ENCODE measurements at regions not wholly inside any gene's neighbourhood (a gene's known extent, or its start where the extent isn't known, plus 50 kb on each side); places are given as distances from the start of the nearest gene placed in this dataset.
A peak's percentile ranks its signal among the peaks of the same experiment; 100 is the strongest.

DNA sequence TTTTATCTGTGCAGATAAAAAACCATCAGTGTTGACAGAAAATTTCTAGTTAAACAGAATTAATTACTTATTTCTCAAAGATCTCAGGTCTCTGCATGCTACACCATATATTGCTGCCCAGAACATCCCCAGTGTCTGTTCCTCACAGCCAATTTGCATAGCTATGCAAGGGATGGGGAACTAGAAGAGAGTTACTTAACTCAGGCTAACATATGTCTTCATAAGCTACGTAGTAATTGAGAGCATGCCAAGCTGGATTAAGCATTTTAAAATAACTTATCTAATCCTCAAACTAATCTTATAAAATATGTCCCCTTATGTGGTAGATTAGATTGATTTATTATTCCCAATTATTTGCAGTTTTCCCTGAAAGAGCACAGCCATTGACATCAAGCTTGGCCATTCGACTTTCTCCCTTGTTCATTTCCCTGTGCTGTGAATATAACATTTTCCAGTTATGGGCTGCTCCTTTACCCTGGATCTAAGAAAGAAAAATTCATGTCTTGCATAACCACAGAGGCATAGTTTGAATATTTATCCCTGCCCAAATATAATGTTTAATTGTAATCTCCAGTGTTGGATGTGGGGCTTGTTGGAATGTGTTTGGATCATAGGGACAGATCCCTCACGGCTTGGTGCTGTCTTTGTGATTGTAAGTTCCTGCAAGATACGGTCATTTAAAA is 69.1 kb downstream of the C11orf87 start:
- H3K27ac Mint-ChIP-seq = no peak overlapping the region
- H3F3A ChIP-seq (replicated peaks; ENCODE audit: low read depth) = no peaks in the 10 kb centered on the region
- DNase-seq (ENCODE audit: low spot score) = peak; percentile 38
- no peak overlapping the region for H3K4me3 ChIP-seq
- no peaks in the 10 kb centered on the region for H3K36me3 Mint-ChIP-seq (ENCODE audit: low read depth)
- no peak overlapping the region for H3K27ac ChIP-seq (ENCODE audit: low read depth)
- no peak for TF ChIP-seq POLR2AphosphoS5 (IDR thresholded peaks at IDR 0.05; ENCODE audit: low read depth)
- TF ChIP-seq EZH2 (IDR thresholded peaks at IDR 0.05; ENCODE audit: low read depth, unreplicated experiment) = no peak
- H3K27me3 ChIP-seq (ENCODE audit: insufficient read depth) = no peaks in the 10 kb centered on the region
- ATAC-seq = peak; percentile 67
- no peak overlapping the region for H3K4me3 Mint-ChIP-seq
- no peaks in the 10 kb centered on the region; the same call in 1 of the 2 replicates for H3K9me2 ChIP-seq (ENCODE audit: insufficient read depth)
- H3K4me2 ChIP-seq = no peak overlapping the region
- no peaks in the 10 kb centered on the region for H3K27me3 Mint-ChIP-seq (ENCODE audit: insufficient read depth, low read depth, poor library complexity)
- H3K4me1 ChIP-seq (ENCODE audit: insufficient read depth) = no peaks in the 10 kb centered on the region
- H3K36me3 ChIP-seq (ENCODE audit: insufficient read depth) = no peaks in the 10 kb centered on the region
- H2AFZ ChIP-seq = no peak overlapping the region
- H3K4me1 Mint-ChIP-seq = no peaks in the 10 kb centered on the region; the same call in 1 of the 3 replicates
- H3K79me2 ChIP-seq (replicated peaks; ENCODE audit: insufficient read depth) = no peaks in the 10 kb centered on the region
- H3K9me3 Mint-ChIP-seq = no peaks in the 10 kb centered on the region
- no peaks in the 10 kb centered on the region for H4K20me1 ChIP-seq (replicated peaks; ENCODE audit: insufficient read depth)

DNA sequence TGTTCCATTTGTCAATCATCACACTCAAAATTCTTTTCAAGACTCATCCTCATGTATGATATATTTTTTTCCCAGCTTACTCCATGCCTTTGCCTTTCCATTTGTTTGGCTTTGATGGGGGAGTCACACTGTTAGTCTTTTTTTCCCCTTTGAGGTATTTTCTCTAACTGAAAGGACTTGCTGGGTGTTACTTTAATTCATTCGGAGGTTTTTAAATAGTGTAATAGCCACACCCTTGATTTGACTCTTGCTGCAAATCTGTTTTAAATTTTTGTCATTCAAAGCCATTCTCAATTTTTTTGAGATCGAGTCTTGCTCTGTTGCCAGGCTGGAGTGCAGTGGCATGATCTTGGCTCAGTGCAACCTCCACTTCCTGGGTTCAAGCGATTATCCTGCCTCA is 84.1 kb downstream of the C11orf87 start:
- H3K4me3 ChIP-seq = no peak overlapping the region
- no peak overlapping the region for H3K4me3 Mint-ChIP-seq
- H3K27me3 Mint-ChIP-seq (ENCODE audit: insufficient read depth, low read depth, poor library complexity) = no peaks in the 10 kb centered on the region
- H3F3A ChIP-seq (replicated peaks; ENCODE audit: low read depth) = no peaks in the 10 kb centered on the region
- no peaks in the 10 kb centered on the region for H3K9me3 Mint-ChIP-seq
- ATAC-seq (no peak), DNase-seq (ENCODE audit: low spot score) (no peak)
- no peaks in the 10 kb centered on the region for H4K20me1 ChIP-seq (replicated peaks; ENCODE audit: insufficient read depth)
- TF ChIP-seq, protein P1, sequence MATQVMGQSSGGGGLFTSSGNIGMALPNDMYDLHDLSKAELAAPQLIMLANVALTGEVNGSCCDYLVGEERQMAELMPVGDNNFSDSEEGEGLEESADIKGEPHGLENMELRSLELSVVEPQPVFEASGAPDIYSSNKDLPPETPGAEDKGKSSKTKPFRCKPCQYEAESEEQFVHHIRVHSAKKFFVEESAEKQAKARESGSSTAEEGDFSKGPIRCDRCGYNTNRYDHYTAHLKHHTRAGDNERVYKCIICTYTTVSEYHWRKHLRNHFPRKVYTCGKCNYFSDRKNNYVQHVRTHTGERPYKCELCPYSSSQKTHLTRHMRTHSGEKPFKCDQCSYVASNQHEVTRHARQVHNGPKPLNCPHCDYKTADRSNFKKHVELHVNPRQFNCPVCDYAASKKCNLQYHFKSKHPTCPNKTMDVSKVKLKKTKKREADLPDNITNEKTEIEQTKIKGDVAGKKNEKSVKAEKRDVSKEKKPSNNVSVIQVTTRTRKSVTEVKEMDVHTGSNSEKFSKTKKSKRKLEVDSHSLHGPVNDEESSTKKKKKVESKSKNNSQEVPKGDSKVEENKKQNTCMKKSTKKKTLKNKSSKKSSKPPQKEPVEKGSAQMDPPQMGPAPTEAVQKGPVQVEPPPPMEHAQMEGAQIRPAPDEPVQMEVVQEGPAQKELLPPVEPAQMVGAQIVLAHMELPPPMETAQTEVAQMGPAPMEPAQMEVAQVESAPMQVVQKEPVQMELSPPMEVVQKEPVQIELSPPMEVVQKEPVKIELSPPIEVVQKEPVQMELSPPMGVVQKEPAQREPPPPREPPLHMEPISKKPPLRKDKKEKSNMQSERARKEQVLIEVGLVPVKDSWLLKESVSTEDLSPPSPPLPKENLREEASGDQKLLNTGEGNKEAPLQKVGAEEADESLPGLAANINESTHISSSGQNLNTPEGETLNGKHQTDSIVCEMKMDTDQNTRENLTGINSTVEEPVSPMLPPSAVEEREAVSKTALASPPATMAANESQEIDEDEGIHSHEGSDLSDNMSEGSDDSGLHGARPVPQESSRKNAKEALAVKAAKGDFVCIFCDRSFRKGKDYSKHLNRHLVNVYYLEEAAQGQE (IDR thresholded peaks at IDR 0.05; ENCODE audit: unreplicated experiment) = no peak
- TF ChIP-seq CREB1 (CRISPR knock-in tag; IDR thresholded peaks at IDR 0.05; ENCODE audit: low read depth) = no peak
- no peak for TF ChIP-seq STAT1 (IDR thresholded peaks at IDR 0.05; ENCODE audit: unreplicated experiment)
- no peak for TF ChIP-seq POLR2AphosphoS5 (IDR thresholded peaks at IDR 0.05; ENCODE audit: low read depth)
- H3K27ac ChIP-seq (ENCODE audit: low read depth) = no peak overlapping the region
- no peaks in the 10 kb centered on the region for H3K27me3 ChIP-seq (ENCODE audit: insufficient read depth)
- no peaks in the 10 kb centered on the region for H3K9me2 ChIP-seq (ENCODE audit: insufficient read depth)
- H3K36me3 Mint-ChIP-seq (ENCODE audit: low read depth) = no peaks in the 10 kb centered on the region
- no peak overlapping the region for H2AFZ ChIP-seq
- H3K36me3 ChIP-seq (ENCODE audit: insufficient read depth) = no peaks in the 10 kb centered on the region
- H3K4me1 Mint-ChIP-seq = no peaks in the 10 kb centered on the region
- no peak overlapping the region for H3K4me2 ChIP-seq
- H3K27ac Mint-ChIP-seq = no peak overlapping the region
- H3K4me1 ChIP-seq (ENCODE audit: insufficient read depth) = no peaks in the 10 kb centered on the region
- H3K79me2 ChIP-seq (replicated peaks; ENCODE audit: insufficient read depth) = no peaks in the 10 kb centered on the region

DNA sequence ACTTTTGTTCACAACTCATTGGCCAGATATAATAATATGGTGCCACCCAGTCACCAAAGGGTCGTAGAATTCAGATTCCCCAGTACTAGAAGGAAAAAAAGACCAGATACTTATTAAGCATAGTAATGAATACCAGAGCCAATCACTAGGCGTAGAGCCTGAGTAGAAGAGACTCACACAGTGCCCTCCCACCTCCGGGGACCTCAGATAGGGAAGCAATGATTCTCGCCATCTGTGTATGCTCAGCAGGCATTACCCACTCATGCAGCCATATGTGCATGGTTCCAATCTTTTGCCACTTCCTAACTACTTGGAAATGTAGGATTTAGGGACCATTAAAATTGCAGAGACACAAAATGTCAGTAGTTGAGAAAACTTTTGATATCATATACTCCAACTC is 85.3 kb downstream of the C11orf87 start:
- H3K36me3 ChIP-seq (ENCODE audit: insufficient read depth) = no peaks in the 10 kb centered on the region
- H3K27me3 ChIP-seq (ENCODE audit: insufficient read depth) = no peaks in the 10 kb centered on the region
- no peaks in the 10 kb centered on the region for H3F3A ChIP-seq (replicated peaks; ENCODE audit: low read depth)
- Mint-ChIP-seq H3K9me3 (no peaks in the 10 kb centered on the region), H3K4me1 (no peaks in the 10 kb centered on the region), H3K36me3 (ENCODE audit: low read depth) (no peaks in the 10 kb centered on the region), H3K27me3 (ENCODE audit: insufficient read depth, low read depth, poor library complexity) (no peaks in the 10 kb centered on the region), H3K4me3 (no peak overlapping the region), H3K27ac (no peak overlapping the region)
- H3K4me2 ChIP-seq = no peak overlapping the region
- no peaks in the 10 kb centered on the region for H3K9me2 ChIP-seq (ENCODE audit: insufficient read depth)
- ATAC-seq (no peak), DNase-seq (ENCODE audit: low spot score) (no peak)
- no peak overlapping the region for H3K27ac ChIP-seq (ENCODE audit: low read depth)
- no peaks in the 10 kb centered on the region for H4K20me1 ChIP-seq (replicated peaks; ENCODE audit: insufficient read depth)
- H3K4me3 ChIP-seq = no peak overlapping the region
- H2AFZ ChIP-seq = no peak overlapping the region
- H3K79me2 ChIP-seq (replicated peaks; ENCODE audit: insufficient read depth) = no peaks in the 10 kb centered on the region
- no peaks in the 10 kb centered on the region for H3K4me1 ChIP-seq (ENCODE audit: insufficient read depth)
- TF ChIP-seq, protein P1 (IDR thresholded peaks at IDR 0.05; ENCODE audit: unreplicated experiment) = no peak
